ENCODE measurements at regions not wholly inside any gene's neighbourhood (a gene's known extent, or its start where the extent isn't known, plus 50 kb on each side); places are given as distances from the start of the nearest gene placed in this dataset.

GRCh38 chr13:83546476-83546875, 335.8 kb downstream of the SLITRK1 start (continued):
- no peak for TF ChIP-seq CHD2 (IDR thresholded peaks at IDR 0.05; ENCODE audit: low read length, partially characterized antibody)
- no peak for TF ChIP-seq POLR2A (IDR thresholded peaks at IDR 0.05; ENCODE audit: low read length)
- no peak for TF ChIP-seq PHF8 (IDR thresholded peaks at IDR 0.05; ENCODE audit: borderline replicate concordance, low read depth)

GRCh38 chr13:83538636-83539035, 343.6 kb downstream of the SLITRK1 start:
- DNase-seq (ENCODE audit: low read depth in 1 of 2, low spot score in 1 of 2) (no peak), FAIRE-seq (no peak), ATAC-seq (no peak)
- ChIA-PET POLR2A (no interaction called here), CTCF (no interaction called here)
- Histone ChIP-seq H3K4me1 (no peaks in the 10 kb centered on the region), H3K4me2 (no peak overlapping the region), H3K9me3 (no peaks in the 10 kb centered on the region), H3K4me3 (no peak overlapping the region), H3K27ac (no peak overlapping the region)
- WGBS (ENCODE audit: missing lambda C conversion rate) = 12% methylated on average over 2 of the region's 2 CpGs
- TF ChIP-seq EHF (CRISPR knock-in tag; IDR thresholded peaks at IDR 0.05) (no peak), MAFK (IDR thresholded peaks at IDR 0.05; ENCODE audit: partially characterized antibody) (no peak), NR3C1 (IDR thresholded peaks at IDR 0.05) (no peak), RFX5 (IDR thresholded peaks at IDR 0.05) (no peak), CBX8 (IDR thresholded peaks at IDR 0.05) (no peak), RCOR1 (IDR thresholded peaks at IDR 0.05; ENCODE audit: low read depth, low read length) (no peak), JUN (IDR thresholded peaks at IDR 0.05) (no peak), POLR2AphosphoS2 (conservative IDR thresholded peaks at IDR 0.05; ENCODE audit: low read length) (no peak), HES2 (IDR thresholded peaks at IDR 0.05) (no peak), HDAC2 (IDR thresholded peaks at IDR 0.05) (no peak), MAZ (IDR thresholded peaks at IDR 0.05; ENCODE audit: borderline replicate concordance, low read depth, low read length) (no peak), POLR2A (IDR thresholded peaks at IDR 0.05; ENCODE audit: low read length) (no peak), CHD4 (IDR thresholded peaks at IDR 0.05; ENCODE audit: borderline replicate concordance) (no peak), HOXA7 (CRISPR knock-in tag; IDR thresholded peaks at IDR 0.05) (no peak), ZNF302 (CRISPR knock-in tag; IDR thresholded peaks at IDR 0.05) (no peak), EHMT2 (IDR thresholded peaks at IDR 0.05; ENCODE audit: low read depth) (no peak)

- CTCF ChIA-PET = no interaction called here
- no peak for ATAC-seq
- no peak overlapping the region for H3K4me3 ChIP-seq
- H3K27ac ChIP-seq = no peak overlapping the region
- WGBS (ENCODE audit: missing lambda C conversion rate) = 16% methylated on average over 2 of the region's 2 CpGs
- H3K4me2 ChIP-seq = no peak overlapping the region
- POLR2A ChIA-PET = no interaction called here
- FAIRE-seq = no peak
- no peaks in the 10 kb centered on the region for H3K4me1 ChIP-seq
- H3K9me3 ChIP-seq = no peaks in the 10 kb centered on the region
- no peak for DNase-seq (ENCODE audit: low read depth in 1 of 2, low spot score in 1 of 2)
- TF ChIP-seq RNF2 (IDR thresholded peaks at IDR 0.05; ENCODE audit: borderline replicate concordance, low read depth) = no peak
- TF ChIP-seq POLR2A (IDR thresholded peaks at IDR 0.05; ENCODE audit: low read length) = no peak
These were observed 345.3 kb downstream of the SLITRK1 start for GRCh38 chr13:83536941-83537340.

- ChIA-PET CTCF (no interaction called here), POLR2A (no interaction called here)
- DNase-seq (ENCODE audit: low read depth in 1 of 2, low spot score in 1 of 2) (no peak), ATAC-seq (no peak), FAIRE-seq (no peak)
- Histone ChIP-seq H3K4me3 (no peak overlapping the region), H3K27ac (no peak overlapping the region), H3K4me2 (no peak overlapping the region), H3K4me1 (no peaks in the 10 kb centered on the region), H3K9me3 (no peaks in the 10 kb centered on the region)
- TF ChIP-seq NR3C1 (IDR thresholded peaks at IDR 0.05) = no peak
- no peak for TF ChIP-seq SREBF2 (IDR thresholded peaks at IDR 0.05)
- no peak for TF ChIP-seq NPAS2 (CRISPR knock-in tag; IDR thresholded peaks at IDR 0.05; ENCODE audit: borderline replicate concordance)
- no peak for TF ChIP-seq HES2 (IDR thresholded peaks at IDR 0.05)
- TF ChIP-seq RARB (CRISPR knock-in tag; IDR thresholded peaks at IDR 0.05) = no peak
- no peak for TF ChIP-seq BCL3 (IDR thresholded peaks at IDR 0.05)
- no peak for TF ChIP-seq USF2 (IDR thresholded peaks at IDR 0.05)
- no peak for TF ChIP-seq PHF8 (IDR thresholded peaks at IDR 0.05; ENCODE audit: borderline replicate concordance, low read depth)
- TF ChIP-seq ESRRA (IDR thresholded peaks at IDR 0.05; ENCODE audit: borderline replicate concordance, low read length) = no peak
- no peak for TF ChIP-seq CBX8 (IDR thresholded peaks at IDR 0.05)
- no peak for TF ChIP-seq TP53 (CRISPR knock-in tag; IDR thresholded peaks at IDR 0.05)
- WGBS (ENCODE audit: missing lambda C conversion rate) = 0% methylated on average over 1 of the region's 1 CpG
These were observed 346.1 kb downstream of the SLITRK1 start for GRCh38 chr13:83536153-83536552.

Data from A549 (cell line).